Activated CD4-positive, alpha-beta T cell treated with anti-CD3 and anti-CD28 coated beads for 4 hours (primary cell): ENCODE measurements at regions not wholly inside any gene's neighbourhood (a gene's known extent, or its start where the extent isn't known, plus 50 kb on each side); places are given as distances from the start of the nearest gene placed in this dataset.

Experiments used
- DNase-seq, 2 donors: peaks; one replicate each; pipeline ENCODE4 v3.0.0-alpha.2; 2020

GRCh38 chr2:150643114-150643725 is 155.8 kb upstream of the RND3 start:
- no peak for DNase-seq

DNA sequence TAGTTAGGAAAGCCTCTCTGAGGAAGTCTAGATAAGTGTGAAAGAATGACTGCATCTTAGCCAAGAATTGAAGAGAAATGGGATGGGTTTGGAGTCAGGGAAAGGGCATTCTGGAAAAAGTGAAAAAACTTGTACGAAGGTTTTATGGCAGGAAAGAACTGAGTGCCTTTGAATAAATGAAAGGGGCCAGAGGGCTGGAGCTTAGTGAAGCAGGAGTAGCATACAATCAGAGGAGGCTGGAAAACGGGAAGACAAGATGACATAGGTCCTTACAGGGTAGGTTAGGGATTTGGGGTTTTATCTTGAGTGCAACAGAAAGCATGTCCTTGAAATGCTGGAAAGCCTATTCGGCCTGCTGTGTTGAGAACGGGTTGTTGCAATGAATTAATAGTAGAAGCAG is 152.6 kb upstream of the RND3 start:
- no peak for DNase-seq

- DNase-seq, result no peak
These were observed 151.9 kb upstream of the RND3 start for GRCh38 chr2:150639383-150639782.

- DNase-seq, result no peak
These were observed 143.9 kb upstream of the RND3 start for GRCh38 chr2:150631236-150631821.

DNA sequence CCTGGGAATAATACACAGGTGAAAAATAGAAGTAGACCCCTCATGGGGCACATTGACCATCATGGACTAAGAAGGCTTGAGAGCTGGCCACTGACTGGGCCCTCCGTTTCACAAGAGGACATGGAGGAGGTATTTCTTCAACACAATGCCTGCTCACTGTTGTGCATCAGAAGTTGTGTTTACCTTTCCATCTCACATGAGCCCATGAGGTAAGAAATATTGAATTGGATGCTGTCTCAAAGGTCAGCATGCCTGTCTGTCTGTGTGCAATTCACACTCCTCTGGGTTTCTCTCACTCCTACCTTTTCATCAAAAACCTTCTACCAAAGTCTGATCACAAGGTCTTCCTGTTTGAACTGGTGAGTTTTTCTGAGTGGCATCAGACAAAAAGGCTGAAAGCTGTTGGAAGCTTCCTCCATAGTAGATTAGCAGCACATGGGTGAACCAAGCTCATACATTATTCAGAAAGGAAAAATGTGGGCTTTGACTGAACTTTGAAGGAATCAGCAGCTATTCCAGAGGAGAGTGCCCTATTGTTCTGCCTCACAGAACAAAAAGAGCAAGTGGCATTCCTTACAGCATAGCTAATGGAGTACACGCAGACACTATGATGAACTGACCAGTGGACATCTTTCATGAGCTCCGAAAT is 143.2 kb upstream of the RND3 start:
- no peak for DNase-seq

DNA sequence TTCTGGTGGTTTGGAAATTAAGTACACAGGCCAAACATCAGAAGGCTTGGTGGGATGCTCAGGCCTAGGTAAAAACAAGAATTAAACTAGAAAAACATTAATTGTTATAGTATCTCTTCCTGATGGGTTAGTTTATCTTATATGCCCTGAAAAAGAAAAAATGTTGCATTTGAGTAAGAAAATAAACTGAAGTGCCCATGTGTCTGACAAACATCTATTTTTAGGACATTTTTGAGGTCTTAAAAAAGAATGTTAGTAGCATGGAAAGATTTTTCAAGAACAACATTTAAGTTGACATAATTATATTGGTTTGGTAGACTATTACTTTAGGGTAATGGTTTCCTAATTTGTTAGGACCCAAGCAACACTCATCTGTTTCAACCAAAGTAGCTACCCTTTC is 140.1 kb upstream of the RND3 start:
- no peak for DNase-seq

DNA sequence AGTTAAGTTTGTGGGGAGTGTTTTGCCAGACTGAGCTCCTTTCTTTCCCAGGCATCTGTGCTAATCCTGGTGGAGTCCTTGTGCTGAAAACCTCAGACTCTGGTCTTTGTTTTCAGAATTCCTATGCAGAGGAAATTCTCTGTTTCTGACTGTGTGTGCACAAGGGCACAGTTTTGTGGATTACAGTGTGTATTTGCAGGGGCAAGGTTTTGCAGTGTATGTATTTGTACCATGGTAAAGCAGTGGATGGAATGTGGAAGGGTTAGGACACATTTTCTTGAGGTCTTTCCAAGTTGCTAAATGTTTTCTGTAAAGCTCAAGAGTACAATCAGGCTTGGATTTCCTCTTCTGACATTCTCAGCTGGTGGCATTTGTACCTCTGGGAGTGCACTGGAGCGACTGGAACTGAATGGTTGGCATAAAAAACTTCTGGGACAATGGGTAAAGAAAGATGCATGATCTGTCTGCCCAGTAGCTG is 139.5 kb upstream of the RND3 start:
- no peak for DNase-seq

- DNase-seq, result no peak
These were observed 138.3 kb upstream of the RND3 start for GRCh38 chr2:150625741-150626140.

DNA sequence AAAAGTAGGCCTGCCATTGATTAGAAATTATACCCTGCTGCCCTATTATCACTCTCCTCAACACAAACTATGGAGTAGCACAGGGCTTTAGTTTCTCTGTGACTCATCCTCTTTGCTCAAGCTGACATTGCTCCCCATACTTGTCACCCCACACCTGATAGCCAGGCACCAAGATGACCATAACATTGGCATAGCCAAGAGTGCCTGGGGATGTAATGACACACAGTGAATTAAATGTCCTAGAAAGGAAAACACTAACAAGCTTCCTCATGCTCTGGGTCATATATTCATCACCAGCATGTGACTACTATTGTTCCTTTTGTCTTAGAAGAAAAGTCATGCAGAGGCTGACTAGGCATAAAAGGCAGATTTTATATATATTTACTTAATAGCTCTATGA is 137.8 kb upstream of the RND3 start:
- DNase-seq, result no peak

GRCh38 chr2:150624001-150624401 is 136.5 kb upstream of the RND3 start:
- no peak for DNase-seq

GRCh38 chr2:150621526-150622213 is 134.2 kb upstream of the RND3 start:
- DNase-seq, result no peak

- DNase-seq, result no peak
These were observed 133.4 kb upstream of the RND3 start for GRCh38 chr2:150620855-150621254.

- no peak for DNase-seq
These were observed 132.9 kb upstream of the RND3 start for GRCh38 chr2:150620416-150620815.

DNA sequence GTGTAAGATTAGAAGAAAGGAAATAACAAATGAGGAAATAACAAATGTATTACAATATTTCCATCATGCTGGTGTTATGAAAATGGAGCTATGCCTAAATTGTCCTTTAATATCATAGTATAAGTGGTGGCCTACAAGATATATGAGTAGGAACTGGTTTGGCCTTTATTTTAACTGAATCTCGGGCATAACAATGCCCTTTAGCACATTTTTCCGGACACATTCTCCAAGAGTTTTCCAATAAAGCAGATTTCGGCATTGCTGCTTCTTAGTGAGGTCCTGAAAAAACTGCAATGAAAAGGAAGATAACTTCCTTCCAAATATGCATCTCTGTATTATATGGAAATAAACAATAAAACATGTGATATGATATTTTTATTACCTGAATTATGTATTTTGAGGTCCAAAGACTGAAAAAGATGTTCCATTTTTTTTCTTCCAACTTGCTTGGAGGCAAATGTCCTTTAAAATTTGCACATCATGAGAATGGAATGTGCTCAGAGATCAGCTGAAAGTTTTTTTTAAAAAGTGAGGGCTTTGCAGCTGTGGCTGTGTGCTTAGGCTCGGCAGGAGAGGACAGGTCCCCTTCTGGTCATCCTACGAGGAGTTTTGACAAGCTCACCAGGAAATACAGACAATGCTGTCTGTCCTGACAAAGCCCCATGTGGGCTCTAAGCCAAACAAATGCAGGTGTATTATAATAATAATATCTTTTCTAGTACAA is 132.3 kb upstream of the RND3 start:
- DNase-seq, result no peak

GRCh38 chr2:150618245-150618895 is 130.9 kb upstream of the RND3 start:
- no peak for DNase-seq

DNA sequence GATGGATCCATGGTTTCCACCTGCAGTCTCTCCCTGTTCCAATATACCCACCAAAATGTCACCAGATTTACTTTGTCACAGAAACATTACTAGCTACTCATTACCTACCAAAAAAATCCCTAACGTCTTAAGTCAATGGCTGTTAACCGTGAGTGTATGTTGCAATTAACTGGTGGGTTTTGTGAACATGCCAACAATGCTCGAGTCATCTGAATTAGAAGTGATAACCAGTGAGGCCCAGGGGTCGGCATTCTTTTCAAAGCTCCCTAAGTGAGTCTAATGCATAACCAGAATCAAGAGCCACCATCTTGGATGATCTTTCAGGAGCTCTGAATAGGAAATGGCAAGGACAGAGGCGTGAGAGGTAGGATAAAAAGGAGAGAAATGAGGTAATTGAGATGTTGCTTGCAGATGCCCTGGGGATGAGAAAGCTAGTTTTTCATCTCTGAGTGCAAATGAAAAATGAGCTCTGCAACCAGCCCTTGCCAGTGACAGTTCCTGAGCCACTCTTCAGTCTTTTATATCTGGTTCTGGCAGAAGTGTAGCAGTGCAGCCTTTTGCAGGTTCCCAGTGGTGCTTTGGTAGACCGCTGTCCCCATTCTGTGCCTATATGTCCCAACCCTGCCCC is 130.0 kb upstream of the RND3 start:
- DNase-seq, result no peak

DNA sequence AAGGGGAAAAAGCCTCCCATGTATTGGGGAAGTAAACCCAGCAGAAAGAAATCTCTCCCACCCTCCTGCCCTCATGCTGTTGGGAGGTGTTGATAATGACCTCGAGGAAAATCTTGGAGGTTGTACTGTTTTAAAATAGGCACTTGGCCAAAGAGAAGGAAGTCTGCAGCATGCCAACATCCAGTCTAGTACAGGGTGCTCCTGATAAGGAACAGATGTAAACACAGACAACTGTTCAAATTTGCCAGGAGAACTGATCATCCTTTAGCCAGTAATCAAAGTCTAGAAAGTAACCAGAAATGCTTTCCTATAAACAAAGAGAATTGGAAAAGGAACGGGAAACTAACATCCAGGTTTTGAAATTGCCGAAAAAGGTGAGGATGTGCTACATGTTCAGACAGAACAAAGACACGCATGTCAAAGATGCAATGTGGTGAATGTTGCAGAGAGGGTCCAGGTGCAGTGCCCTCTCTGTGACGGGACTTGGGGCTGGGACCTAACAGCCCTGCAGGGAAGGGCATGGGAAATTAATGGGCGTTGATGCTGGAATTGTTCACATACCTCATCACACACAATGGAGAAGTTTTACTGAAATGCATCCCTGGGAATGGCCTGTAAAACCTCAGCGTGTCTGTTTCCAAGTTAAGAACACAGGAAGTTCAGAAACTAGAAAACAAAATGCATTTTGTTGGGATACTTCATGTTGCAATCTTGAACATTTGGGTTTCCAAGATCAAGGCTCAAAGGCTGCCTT is 125.7 kb upstream of the RND3 start:
- no peak for DNase-seq

DNA sequence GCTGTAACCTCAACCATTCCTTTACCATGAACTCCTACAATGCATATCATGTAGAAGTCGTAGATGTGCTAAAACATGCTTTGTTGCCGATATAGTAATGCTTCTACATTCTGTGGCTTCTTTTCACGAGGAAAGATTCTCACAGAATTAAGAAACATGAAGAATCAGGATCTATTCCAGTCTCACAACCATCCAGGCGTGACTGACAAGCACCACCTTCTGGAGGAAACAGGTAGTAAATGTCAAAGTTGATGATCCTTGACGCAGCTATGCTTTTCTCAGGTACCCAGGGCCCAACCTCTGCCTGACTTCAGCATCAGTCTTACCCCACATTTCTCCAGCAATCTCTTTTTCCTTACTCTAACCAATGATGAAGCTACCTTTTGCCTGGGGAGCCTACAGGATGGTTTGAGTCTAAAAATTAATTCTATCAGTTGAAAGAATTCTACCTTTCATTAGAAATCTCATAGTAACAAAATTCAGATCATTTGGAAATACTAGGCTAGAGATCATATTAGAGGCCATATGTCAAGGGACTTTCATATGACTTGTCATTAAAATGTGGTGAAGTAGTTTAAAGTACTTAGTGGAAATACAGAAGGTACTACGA is 123.3 kb upstream of the RND3 start:
- DNase-seq, result no peak

- no peak for DNase-seq
These were observed 122.5 kb upstream of the RND3 start for GRCh38 chr2:150609831-150610582.

DNA sequence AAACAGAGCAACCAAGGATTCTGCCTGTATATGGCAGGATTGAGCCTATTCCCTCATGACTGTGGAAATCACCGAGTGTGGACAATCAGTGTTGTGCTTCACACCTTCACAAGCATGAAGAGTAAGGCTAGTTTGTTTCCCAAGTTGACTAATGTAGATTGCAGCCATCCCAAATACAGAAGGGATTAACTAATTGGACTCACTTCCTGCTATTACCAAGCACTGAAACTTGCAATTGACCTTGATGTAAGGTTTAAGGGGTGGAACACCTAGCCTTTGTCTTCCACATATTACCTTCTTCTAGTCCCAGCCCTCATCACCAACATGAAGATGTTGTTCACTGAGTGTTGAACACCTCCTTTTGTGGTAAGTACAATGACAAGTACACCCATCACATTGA is 120.9 kb upstream of the RND3 start:
- DNase-seq, result no peak
